ENCODE measurements at regions not wholly inside any gene's neighbourhood (a gene's known extent, or its start where the extent isn't known, plus 50 kb on each side); places are given as distances from the start of the nearest gene placed in this dataset.
"Not testable (repeated sequence)": the region's sequence is repeated elsewhere in the genome, so short reads cannot be mapped to it uniquely, and the experiment has no call there.

GRCh38 chr2:131425231-131425941 lies 50.5 kb upstream of the TUBA3D start:
- H3K9me3 Mint-ChIP-seq: no peaks in the 10 kb centered on the region
- ChIA-PET CTCF (interaction anchor here (2.2 to 2.3 kb wide), 2 partner anchors 12 to 67 kb away, joined by 6 to 8 read pairs; no protein-coding TSS in a partner anchor), POLR2A (no interaction called here)
- peak overlapping the region; percentile 16 for H3K4me3 Mint-ChIP-seq
- peaks cover 51% of the 10 kb centered on the region for H3K27me3 Mint-ChIP-seq
- H3K27ac Mint-ChIP-seq: no peak overlapping the region
- peaks cover 9% of the 10 kb centered on the region for H3K4me1 Mint-ChIP-seq (ENCODE audit: low read depth)
- intact Hi-C loops (cut with micrococcal nuclease): loop anchor here (5.0 kb wide), 1 partner anchor 67 kb away; the partner anchor contains the start of gene MZT2A
- DNase-seq: no peak
- H3K36me3 Mint-ChIP-seq: no peaks in the 10 kb centered on the region

- intact Hi-C loops (cut with micrococcal nuclease): loop anchor here (5.0 kb wide), 1 partner anchor 68 kb away; the partner anchor contains the start of gene MZT2A
- CTCF ChIA-PET; H3K9me3 Mint-ChIP-seq; H3K36me3 Mint-ChIP-seq; POLR2A ChIA-PET; H3K4me1 Mint-ChIP-seq (ENCODE audit: low read depth); DNase-seq; H3K27ac Mint-ChIP-seq: not testable (repeated sequence)
- Mint-ChIP-seq H3K27me3 (peaks cover 51% of the 10 kb centered on the region), H3K4me3 (peak overlapping the region; percentile 42)
These were observed 51.3 kb upstream of the TUBA3D start for GRCh38 chr2:131424605-131425114.

- POLR2A ChIA-PET; DNase-seq; H3K4me1 Mint-ChIP-seq (ENCODE audit: low read depth); intact Hi-C loops (cut with micrococcal nuclease); H3K27ac Mint-ChIP-seq; H3K9me3 Mint-ChIP-seq; H3K4me3 Mint-ChIP-seq; H3K36me3 Mint-ChIP-seq: not testable (repeated sequence)
- CTCF ChIA-PET: interaction anchor here (0.7 to 1.1 kb wide), 3 partner anchors 7 to 253 kb away, joined by 3 read pairs; no protein-coding TSS in a partner anchor
- peaks cover 47% of the 10 kb centered on the region for H3K27me3 Mint-ChIP-seq
These were observed 55.2 kb upstream of the TUBA3D start for GRCh38 chr2:131420751-131421150.

GRCh38 chr2:131419441-131419840 lies 55.5 kb upstream of the RAB6D start:
- ChIA-PET POLR2A (no interaction called here), CTCF (no interaction called here)
- no peak overlapping the region for H3K27ac Mint-ChIP-seq
- H3K36me3 Mint-ChIP-seq: no peaks in the 10 kb centered on the region
- H3K9me3 Mint-ChIP-seq: no peaks in the 10 kb centered on the region
- H3K4me1 Mint-ChIP-seq (ENCODE audit: low read depth): no peaks in the 10 kb centered on the region
- H3K4me3 Mint-ChIP-seq: no peak overlapping the region
- no peak for DNase-seq
- H3K27me3 Mint-ChIP-seq: peaks cover 47% of the 10 kb centered on the region
- intact Hi-C loops (cut with micrococcal nuclease): loop anchor here (10.0 kb wide), 1 partner anchor 385 kb away; no protein-coding TSS in a partner anchor

- ChIA-PET POLR2A (no interaction called here), CTCF (no interaction called here)
- DNase-seq: no peak
- no peaks in the 10 kb centered on the region for H3K36me3 Mint-ChIP-seq
- no peaks in the 10 kb centered on the region for H3K9me3 Mint-ChIP-seq
- H3K27me3 Mint-ChIP-seq: peaks cover 40% of the 10 kb centered on the region
- intact Hi-C loops (cut with micrococcal nuclease): loop anchor here (10.0 kb wide), 1 partner anchor 386 kb away; no protein-coding TSS in a partner anchor
- H3K4me3 Mint-ChIP-seq: no peak overlapping the region
- no peak overlapping the region for H3K27ac Mint-ChIP-seq
- H3K4me1 Mint-ChIP-seq (ENCODE audit: low read depth): no peaks in the 10 kb centered on the region
These were observed 54.7 kb upstream of the RAB6D start for GRCh38 chr2:131418625-131419024.

- H3K4me3 Mint-ChIP-seq: no peak overlapping the region
- DNase-seq: no peak
- intact Hi-C loops (cut with micrococcal nuclease): loop anchor here (10.0 kb wide), 1 partner anchor 387 kb away; no protein-coding TSS in a partner anchor
- H3K27ac Mint-ChIP-seq: no peak overlapping the region
- CTCF ChIA-PET: interaction anchor here (1.2 kb wide), 1 partner anchor 255 kb away, joined by 8 read pairs; no protein-coding TSS in a partner anchor
- no peaks in the 10 kb centered on the region for H3K9me3 Mint-ChIP-seq
- H3K27me3 Mint-ChIP-seq: peaks cover 40% of the 10 kb centered on the region
- POLR2A ChIA-PET: no interaction called here
- no peaks in the 10 kb centered on the region for H3K4me1 Mint-ChIP-seq (ENCODE audit: low read depth)
- H3K36me3 Mint-ChIP-seq: no peaks in the 10 kb centered on the region
These were observed 53.9 kb upstream of the RAB6D start for GRCh38 chr2:131417886-131418285.

GRCh38 chr2:131413785-131414184 lies 49.8 kb upstream of the RAB6D start:
- ChIA-PET CTCF (interaction anchor here (0.6 to 2.1 kb wide), 15 partner anchors 7 to 388 kb away, joined by 3 to 35 read pairs (median 4); no protein-coding TSS in a partner anchor), POLR2A (no interaction called here)
- no peak overlapping the region for H3K4me3 Mint-ChIP-seq
- H3K9me3 Mint-ChIP-seq: no peaks in the 10 kb centered on the region
- H3K27me3 Mint-ChIP-seq: peaks cover 46% of the 10 kb centered on the region
- H3K4me1 Mint-ChIP-seq (ENCODE audit: low read depth): no peaks in the 10 kb centered on the region
- no peaks in the 10 kb centered on the region for H3K36me3 Mint-ChIP-seq
- H3K27ac Mint-ChIP-seq: no peak overlapping the region
- intact Hi-C loops (cut with micrococcal nuclease): loop anchor here (1.0 to 10.0 kb wide), 4 partner anchors 79 to 391 kb away; partner anchors contain the start of gene MZT2A
- no peak for DNase-seq

Measured in activated CD4-positive, alpha-beta memory T cell treated with anti-CD3 and anti-CD28 coated beads for 36 hours (primary cell).